ENCODE measurements at regions not wholly inside any gene's neighbourhood (a gene's known extent, or its start where the extent isn't known, plus 50 kb on each side); places are given as distances from the start of the nearest gene placed in this dataset.

- TF ChIP-seq POLR2A (IDR thresholded peaks at IDR 0.05) = no peak
- no peak for TF ChIP-seq CTCF (IDR thresholded peaks at IDR 0.05)
These were observed 903.6 kb upstream of the AUTS2 start for GRCh38 chr7:68694656-68695055.
